ENCODE measurements at regions not wholly inside any gene's neighbourhood (a gene's known extent, or its start where the extent isn't known, plus 50 kb on each side); places are given as distances from the start of the nearest gene placed in this dataset.

GRCh38 chr7:41880107-41880506 lies 177.2 kb upstream of the INHBA start:
- no peak for TF ChIP-seq CTCF (conservative IDR thresholded peaks at IDR 0.05; ENCODE audit: low read depth)
- no peak overlapping the region for H3K27ac ChIP-seq
- POLR2A ChIA-PET (ENCODE audit: low non-redundant PET): no interaction called here
- DNase-seq (ENCODE audit: low spot score): no peak
- CTCF ChIA-PET: interaction anchor here (0.6 kb wide), 2 partner anchors 791 to 1062 kb away, joined by 3 read pairs; no protein-coding TSS in a partner anchor

GRCh38 chr7:41879403-41879802 lies 176.5 kb upstream of the INHBA start:
- CTCF ChIA-PET: interaction anchor here (0.6 to 1.0 kb wide), 2 partner anchors 10 to 1062 kb away, joined by 3 read pairs; no protein-coding TSS in a partner anchor
- POLR2A ChIA-PET (ENCODE audit: low non-redundant PET): no interaction called here
- TF ChIP-seq CTCF (conservative IDR thresholded peaks at IDR 0.05; ENCODE audit: low read depth): no peak
- H3K27ac ChIP-seq: no peak overlapping the region
- no peak for DNase-seq (ENCODE audit: low spot score)

- CTCF ChIA-PET: interaction anchor here (0.6 to 1.0 kb wide), 3 partner anchors 8 to 288 kb away, joined by 3 read pairs; no protein-coding TSS in a partner anchor
- no peak for TF ChIP-seq CTCF (conservative IDR thresholded peaks at IDR 0.05; ENCODE audit: low read depth)
Measured at GRCh38 chr7:41878309-41879295, 175.7 kb upstream of the INHBA start.

GRCh38 chr7:41877118-41877517 lies 174.2 kb upstream of the INHBA start:
- ChIA-PET POLR2A (ENCODE audit: low non-redundant PET) (no interaction called here), CTCF (interaction anchor here (0.7 kb wide), 1 partner anchor 45 kb away, joined by 4 read pairs; no protein-coding TSS in a partner anchor)
- DNase-seq (ENCODE audit: low spot score): no peak
- no peak overlapping the region for H3K27ac ChIP-seq
- no peak for TF ChIP-seq CTCF (conservative IDR thresholded peaks at IDR 0.05; ENCODE audit: low read depth)

More at GRCh38 chr7:41878309-41879295, 175.7 kb upstream of the INHBA start:
- H3K27ac ChIP-seq: no peak overlapping the region
- POLR2A ChIA-PET (ENCODE audit: low non-redundant PET): no interaction called here
- no peak for DNase-seq (ENCODE audit: low spot score)

GRCh38 chr7:41875513-41875912 lies 172.6 kb upstream of the INHBA start:
- DNase-seq (ENCODE audit: low spot score): no peak
- CTCF ChIA-PET: interaction anchor here (0.8 kb wide), 1 partner anchor 1584 kb away, joined by 7 read pairs; no protein-coding TSS in a partner anchor
- no peak for TF ChIP-seq CTCF (conservative IDR thresholded peaks at IDR 0.05; ENCODE audit: low read depth)
- no peak overlapping the region for H3K27ac ChIP-seq
- POLR2A ChIA-PET (ENCODE audit: low non-redundant PET): no interaction called here

GRCh38 chr7:41874201-41874785 lies 171.4 kb upstream of the INHBA start:
- DNase-seq (ENCODE audit: low spot score): no peak
- H3K27ac ChIP-seq: no peak overlapping the region
- CTCF ChIA-PET: no interaction called here
- no peak for TF ChIP-seq CTCF (conservative IDR thresholded peaks at IDR 0.05; ENCODE audit: low read depth)
- POLR2A ChIA-PET (ENCODE audit: low non-redundant PET): no interaction called here
